Fibroblast of skin of left biceps (primary cell): ENCODE measurements at regions not wholly inside any gene's neighbourhood (a gene's known extent, or its start where the extent isn't known, plus 50 kb on each side); places are given as distances from the start of the nearest gene placed in this dataset.
A peak's percentile ranks its signal among the peaks of the same experiment; 100 is the strongest.

Experiments used
- DNase-seq, 2 experiments: peaks; one replicate each; pipeline ENCODE4 v3.0.0-alpha.2; 2013; ENCODE audit warnings: low read depth in 2 of 2

DNA sequence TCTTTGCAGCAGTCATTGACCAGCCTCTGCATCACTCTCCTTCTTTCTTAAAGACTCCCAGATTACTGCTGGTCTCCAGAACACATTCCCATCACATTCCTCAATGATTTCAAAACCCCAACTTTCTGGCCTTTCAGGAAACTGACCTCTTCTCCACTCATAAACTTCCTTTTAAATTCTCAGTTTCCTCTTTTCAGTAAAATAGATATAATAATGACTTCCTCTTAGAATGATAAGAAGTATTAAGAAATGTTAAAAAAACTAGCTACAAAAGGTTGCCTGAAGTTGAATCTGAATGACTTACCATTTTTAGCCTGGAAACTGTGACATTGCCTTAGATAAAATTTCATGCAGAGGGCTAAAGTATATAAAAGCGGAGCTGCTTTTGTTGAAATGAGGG is 239.3 kb downstream of the OGFRL1 start:
- DNase-seq: no peak

DNA sequence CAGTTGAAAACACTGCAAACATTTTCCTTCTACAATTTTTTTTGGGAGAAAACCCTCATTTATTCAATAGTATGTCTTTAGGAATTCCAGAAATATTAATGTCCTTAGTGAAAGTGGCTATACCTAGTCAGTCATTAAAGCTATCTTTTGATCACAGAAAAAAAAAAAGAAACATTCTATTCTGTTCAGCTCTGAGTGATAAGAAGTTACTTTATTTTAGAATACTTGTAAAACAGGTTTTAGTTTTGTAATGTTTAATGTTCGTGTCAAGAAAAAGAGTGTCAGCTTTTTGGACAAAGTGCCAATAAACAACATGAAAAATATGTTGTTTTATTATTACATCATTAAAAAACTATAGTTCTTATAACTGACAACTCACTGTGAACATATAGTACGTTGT is 240.4 kb downstream of the OGFRL1 start:
- no peak for DNase-seq

DNA sequence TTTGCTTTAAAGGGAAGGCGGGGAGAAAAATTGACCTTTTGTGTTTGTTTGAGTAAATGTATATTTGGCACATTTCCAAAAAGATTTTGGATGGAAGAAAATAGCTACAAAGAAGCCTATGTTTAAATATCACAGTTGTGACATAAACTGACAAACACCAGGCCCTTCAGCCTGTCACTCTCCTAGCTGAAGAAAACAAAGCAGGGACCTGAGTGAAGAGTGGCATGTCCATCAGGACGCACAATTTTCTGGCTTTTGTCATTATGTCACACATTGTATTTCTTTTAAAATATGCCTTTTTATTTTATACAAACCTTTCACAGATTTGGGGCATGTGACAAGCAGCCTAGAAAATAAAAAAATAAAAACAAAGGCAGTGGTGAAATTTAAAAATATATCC is 241.2 kb downstream of the OGFRL1 start:
- no peak for DNase-seq

DNA sequence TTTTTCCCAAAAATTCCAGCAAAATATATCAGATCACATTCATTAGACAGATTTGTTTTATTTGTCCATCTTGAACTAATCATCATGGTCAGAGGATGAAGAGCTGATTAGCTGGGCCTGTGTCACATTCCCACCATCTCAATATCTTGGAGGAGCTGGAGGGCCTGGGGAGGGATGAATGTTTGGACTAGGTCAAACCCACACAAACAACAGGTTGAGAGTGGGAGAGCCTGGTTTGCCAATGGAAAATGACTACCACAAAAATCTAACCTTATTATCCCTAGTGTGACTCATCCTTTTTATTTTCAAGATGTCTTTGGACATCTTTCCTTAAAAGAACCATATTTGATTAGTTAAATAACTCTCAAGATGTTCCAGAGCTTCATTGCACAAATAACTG is 242.4 kb downstream of the OGFRL1 start:
- no peak for DNase-seq

DNA sequence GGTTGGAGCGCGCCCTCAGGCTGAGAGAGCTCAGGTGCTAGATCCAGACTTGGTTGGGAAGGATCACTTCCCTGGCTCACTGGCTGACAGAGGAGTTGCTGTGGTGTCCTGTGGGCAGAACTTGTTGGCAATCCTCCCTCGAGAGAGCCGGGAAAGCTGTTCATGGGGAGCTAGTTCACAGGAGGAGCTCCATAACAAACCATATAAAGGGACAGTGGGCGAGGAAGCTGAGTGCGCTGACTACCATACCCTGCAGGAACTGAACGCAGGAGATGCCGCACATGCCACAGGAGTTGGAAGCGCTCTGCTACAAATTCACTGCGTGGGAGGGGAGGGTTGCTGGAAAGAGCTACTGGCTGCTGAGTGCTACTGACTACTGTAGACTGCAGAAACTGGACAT is 243.2 kb downstream of the OGFRL1 start:
- no peak for DNase-seq

DNA sequence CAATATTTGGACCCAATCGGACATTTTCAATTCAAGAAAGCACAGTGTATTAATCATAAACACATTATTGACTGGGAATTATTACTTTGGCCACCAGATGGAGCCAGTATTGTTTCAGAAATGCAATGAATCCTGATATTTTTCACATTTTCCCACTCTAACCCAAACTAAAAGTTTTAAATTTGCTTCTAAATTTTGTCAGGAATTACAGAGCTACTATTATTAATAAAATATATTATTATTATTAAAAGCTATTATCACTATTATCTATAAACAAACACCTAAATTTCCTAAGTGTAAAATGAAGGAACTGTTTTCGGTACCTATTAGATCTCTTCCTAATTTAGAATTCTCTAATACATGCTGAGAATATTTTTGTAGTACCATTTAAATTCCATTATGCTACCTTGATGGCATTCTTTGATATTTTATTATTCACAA is 245.3 kb downstream of the OGFRL1 start:
- DNase-seq: no peak

DNA sequence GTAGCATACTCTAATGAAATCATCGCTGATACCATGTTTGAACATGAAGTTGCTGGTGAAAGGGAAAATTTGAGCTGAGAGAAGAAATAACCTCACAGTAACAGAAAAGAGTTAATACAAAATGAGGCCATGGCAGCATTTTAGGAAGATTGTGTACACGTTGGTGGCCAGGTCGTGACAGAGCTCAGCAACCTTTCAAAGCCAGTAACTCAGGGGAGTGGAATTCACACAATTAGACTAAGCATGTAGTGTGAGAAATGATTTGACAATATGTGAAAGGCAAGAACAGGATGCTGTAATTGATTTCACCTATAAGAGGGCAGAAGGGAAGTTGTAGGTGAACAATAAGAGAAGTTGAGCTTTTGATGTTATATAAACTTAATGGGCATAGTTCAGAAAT is 246.3 kb downstream of the OGFRL1 start:
- no peak for DNase-seq

DNA sequence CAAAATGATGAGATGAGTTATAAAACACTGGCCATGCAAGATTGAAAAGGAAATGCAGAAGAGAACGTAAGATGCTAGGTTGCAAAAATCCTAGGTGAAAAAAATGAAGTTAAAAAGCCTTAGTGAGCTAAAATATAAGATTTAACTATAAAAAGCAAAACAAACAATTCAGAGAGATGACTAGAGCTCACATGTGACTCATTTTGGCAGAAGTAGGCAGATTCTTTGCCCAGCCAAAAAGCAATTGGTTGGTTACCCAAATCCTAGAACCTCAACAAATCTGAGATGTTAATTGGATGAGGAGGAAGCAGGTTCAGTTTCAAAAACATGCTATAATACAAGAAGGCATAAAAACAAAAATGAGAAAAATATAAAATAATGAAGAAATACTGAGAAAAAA is 249.1 kb downstream of the OGFRL1 start:
- no peak for DNase-seq

DNA sequence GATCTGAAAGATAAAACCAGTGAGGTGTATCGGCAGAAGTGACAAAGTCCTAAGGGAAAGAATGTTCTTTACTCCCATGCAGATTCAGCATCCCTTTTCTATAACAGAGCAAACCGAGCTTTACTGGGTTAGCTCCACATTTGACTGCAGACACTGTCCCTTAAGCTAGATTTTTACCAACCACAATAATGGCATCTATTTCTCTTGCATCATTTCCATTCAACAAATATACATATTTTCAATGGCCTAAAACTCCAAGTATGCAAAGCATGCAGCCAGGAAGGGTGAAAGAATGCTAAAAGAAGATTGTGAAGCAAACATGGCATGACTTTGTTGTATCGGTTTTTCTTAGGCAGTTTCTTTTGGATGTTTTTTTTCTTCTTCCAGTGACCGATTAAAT is 255.4 kb downstream of the OGFRL1 start:
- peak; percentile 55 to 58 for DNase-seq

DNA sequence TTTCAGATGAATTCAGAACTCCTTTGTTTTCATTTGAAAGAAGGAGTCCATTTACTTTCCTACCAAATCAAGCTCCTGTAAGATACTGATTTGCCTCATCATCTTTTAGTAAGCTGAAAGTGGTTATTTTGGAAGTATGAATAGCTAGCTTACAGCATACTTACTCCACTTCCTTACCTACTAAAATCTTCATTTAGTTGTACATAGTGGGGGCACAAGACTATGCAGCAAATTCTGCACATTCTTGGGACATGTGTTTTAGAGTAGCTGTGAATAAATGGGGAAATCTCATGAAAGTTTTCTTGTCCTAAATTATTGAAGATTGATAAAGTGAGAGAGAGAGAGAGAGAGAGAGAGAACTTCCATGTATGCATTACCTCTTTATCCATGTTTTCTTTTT is 256.3 kb downstream of the OGFRL1 start:
- DNase-seq: no peak

DNA sequence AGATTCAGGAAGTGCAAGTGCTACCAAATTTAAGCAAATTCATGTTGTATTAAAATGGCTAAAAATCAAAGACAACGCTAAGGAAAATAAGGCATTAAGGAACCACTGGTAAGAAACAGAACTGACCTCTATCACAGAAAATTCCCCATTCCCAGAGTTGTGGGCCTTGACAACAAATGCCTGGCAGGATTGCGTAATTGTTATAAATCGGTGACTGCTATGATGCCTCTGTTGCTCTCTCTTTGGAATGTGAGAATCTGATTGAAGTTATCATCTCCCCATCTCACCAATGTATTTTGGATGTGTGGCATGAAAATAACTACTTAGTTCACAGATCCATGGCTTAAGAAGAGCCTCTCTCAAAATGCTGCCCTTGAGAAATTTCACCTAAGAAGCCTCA is 257.3 kb downstream of the OGFRL1 start:
- DNase-seq: no peak

DNA sequence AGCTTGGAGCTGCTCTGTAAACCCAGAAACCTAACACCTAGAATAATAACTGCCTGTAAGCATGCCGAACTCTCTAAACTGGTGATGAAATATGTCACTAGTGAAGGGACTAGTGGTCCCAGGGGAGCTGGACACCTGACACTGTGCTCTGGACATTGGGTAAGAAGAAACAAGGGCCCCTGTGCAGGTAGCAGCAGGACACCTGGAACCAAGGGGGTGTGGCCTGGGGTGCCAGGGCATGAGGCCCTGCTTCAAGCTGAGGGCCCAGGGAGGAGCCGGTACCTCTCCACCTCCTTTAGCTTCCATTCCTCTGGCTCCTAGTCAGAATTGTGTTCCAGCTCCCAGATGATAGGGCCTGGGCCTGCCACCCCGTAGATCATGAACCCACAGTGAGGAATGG is 263.2 kb downstream of the OGFRL1 start:
- DNase-seq: no peak

DNA sequence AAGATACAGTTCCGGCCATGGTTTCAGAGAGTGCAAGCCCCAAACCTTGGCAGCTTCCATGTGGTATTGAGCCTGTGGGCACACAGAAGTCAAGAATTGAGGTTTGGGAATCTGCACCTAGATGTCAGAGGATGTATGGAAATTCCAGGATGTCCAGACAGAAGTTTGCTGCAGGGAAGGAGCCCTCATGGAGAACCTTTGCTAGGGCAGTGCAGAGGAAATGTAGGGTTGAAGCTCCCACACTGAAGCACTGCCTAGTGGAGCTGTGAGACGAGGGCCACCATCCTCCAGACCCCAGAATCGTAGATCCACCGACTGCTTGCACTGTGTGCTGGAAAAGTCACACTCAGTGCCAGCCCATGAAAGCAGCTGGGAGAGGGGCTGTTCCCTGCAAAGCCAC is 267.5 kb downstream of the OGFRL1 start:
- no peak for DNase-seq

DNA sequence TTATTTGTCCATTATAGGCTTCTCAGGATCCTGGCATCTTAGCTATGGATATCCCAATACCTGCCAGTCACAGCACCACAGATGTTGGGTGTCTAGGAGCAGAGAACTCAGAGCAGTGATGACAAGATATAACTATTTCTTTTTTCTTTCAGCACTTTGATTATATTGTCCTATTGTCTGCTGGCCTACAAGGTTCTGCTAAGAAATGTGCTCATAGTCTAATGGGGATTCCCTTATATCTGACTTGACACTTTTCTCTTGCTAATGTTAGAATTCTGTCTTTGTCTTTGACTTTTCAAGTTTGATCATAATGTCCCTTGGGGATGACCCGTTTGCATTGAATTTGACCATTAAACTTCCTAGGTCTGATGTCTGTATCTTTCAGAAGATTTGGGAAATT is 270.4 kb downstream of the OGFRL1 start:
- DNase-seq: no peak

DNA sequence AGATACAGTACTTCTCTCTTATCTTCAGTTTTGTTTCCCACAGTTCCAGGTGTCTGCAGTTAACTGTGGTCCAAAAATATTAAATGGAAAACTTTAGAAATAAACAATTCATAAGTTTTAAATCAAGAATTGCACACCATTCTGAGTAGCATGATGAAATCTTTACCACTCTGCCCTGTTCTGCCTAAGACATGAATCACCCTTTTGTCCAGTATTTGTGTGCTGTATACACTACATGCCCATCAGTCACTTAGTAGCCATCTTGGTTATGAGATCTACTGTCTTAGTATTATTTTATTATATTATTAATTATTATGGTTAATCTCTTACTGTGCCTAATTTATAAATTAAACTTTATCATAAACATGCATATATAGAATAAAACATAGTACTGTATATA is 279.0 kb downstream of the OGFRL1 start:
- no peak for DNase-seq

DNA sequence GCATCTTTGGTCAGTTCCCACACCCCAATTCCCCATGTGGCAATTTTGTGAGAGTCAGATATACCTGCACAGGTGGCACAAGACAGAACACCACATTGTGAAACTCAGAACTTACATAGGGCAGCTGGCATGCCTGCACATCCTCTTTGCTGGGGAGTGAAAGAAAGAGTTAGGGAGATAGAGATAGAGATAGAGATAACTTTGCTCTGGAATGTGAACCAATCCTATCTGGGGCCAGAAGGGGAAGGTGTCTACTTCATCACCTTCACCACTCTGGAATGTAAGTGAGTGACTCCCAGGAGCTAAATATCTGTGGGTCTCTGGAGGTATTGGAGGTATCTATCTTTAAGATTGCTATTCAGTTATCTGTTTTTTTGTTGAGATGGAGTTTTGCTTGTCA is 289.2 kb downstream of the OGFRL1 start:
- DNase-seq: no peak

DNA sequence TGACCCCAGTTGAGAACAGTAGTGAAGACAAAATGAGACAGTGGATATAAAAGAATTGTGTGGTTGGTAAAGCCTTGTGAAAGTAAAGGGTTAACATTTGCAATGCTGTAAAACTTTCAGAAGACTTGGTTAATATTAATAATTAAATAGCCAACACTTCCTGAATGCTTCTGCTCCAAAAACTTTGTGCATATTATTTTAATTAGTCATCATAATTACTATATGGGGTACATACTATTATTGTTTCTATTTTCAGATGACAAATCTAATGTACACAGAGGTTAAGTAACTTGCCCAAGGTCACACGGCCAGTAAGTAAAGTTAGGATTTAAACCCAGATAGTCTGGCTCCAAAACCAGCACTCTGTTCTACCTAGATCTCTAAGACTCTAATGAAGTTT is 291.3 kb downstream of the OGFRL1 start:
- DNase-seq: no peak

DNA sequence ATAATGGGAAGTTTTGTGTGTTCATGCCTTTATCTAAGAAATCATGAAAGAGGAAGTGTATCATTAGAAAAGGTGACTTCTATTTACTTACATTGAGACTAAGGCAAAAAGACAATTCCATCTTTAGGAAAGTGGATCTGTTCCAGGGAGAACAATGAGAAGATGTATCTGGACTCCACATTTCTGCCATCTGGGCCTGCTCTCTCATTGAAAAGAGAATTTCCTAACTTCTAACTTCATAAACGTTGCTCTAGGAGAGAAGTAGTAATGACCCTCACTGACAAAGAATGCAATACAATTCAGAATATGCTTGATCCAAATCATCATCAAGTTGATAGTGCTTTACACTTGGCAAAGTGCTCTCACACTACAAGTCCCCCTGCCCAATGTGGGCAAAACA is 294.2 kb downstream of the OGFRL1 start:
- DNase-seq: no peak

DNA sequence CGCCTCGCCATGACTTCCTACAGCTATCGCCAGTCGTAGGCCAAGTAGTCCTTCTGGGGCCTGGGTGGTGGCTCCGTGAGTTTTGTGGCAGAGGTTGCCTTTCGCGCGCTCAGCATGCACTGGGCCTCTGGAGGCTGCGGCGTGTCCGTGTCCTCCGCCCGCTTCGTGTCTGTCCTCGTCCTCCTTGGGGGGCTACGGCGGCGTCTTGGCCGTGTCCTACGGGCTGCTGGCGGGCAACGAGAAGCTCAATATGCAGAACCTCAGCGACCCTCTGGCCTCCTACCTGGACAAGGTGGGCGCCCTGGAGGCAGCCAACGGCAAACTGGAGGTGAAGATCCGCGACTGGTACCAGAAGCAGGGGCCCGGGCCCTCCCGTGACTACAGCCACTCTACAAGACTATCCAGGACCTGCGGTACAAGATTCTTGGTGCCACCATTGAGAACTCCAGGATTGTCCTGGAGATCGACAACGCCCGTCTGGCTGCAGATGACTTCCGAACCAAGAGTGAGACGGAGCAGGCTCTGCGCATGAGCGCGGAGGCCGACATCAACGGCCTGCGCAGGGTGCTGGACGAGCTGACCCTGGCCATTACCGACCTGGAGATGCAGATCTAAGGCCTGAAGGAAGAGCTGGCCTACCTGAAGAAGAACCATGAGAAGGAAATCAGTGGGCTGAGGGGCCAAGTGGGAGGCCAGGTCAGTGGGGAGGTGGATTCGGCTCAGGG is 296.3 kb downstream of the OGFRL1 start:
- no peak for DNase-seq

DNA sequence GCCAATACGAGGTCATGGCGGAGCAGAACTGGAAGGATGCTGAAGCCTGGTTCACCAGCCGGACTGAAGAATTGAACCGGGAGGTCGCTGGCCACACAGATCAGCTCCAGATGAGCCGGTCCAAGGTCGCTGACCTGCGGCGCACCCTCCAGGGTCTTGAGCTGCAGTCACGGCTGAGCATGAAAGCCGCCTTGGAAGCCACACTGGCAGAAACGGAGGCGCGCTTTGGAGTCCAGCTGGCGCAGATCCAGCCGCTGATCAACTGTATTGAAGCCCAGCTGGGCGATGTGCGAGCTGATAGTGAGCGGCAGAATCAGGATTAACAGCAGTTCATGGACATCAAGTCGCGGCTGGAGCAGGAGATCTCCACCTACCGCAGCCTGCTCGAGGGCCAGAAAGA is 296.9 kb downstream of the OGFRL1 start:
- no peak for DNase-seq

DNA sequence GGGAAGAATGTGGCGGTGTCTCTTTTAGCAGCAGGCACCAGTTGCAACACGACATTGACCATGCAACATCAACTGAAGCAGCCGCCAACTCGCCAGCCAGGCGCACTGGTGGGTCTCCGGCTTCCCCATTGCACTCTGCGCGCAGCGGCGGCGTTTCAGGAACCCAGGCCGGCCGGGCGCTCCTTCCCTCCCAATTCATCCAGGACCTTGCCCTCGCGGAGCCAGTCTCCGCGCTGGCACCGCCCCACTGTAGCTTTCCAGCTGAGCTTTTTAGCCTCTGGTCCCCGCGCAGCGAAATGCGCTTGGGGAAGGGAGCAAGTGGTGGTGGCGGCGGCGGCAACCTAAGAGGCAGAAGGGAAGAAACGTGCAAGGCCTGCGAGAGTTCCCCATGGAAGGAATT is 297.9 kb upstream of the RIMS1 start:
- DNase-seq: no peak

DNA sequence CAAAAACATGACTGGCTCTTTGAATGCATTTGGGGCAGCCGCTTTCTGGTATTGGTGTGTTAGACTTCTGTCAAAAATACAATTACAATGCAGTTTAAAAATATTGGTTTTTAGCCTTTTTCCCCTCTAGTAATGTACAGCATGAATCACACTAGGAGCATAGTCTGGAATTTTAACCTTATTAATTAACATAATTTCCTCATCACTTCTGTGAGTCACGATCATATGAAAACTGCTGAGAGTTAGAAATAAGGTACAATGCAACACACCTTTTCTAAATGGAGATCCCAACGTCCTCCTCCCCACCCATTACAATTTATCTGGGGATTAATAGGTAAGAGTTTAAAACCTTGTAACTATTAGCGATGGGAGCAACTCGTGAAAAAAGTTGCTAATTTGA is 297.1 kb upstream of the RIMS1 start:
- DNase-seq: no peak

DNA sequence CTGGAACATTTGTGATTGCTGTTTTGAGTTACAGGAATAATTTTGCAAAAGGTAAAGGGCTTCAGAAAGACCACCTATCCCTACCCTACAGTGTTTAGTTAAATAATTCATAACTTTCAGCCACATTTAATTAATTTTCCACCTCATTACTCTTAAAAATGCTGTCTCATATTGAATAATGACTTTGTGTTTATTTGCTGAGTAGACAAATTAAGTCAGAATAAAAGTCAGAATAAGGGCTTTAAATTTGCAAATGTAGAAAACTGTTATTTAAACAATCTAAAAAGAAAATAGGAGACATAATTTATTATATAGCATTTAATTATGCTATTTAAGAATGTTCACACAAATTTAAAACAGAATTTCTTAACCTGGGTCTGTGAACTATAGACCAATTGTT is 293.7 kb upstream of the RIMS1 start:
- DNase-seq: no peak

DNA sequence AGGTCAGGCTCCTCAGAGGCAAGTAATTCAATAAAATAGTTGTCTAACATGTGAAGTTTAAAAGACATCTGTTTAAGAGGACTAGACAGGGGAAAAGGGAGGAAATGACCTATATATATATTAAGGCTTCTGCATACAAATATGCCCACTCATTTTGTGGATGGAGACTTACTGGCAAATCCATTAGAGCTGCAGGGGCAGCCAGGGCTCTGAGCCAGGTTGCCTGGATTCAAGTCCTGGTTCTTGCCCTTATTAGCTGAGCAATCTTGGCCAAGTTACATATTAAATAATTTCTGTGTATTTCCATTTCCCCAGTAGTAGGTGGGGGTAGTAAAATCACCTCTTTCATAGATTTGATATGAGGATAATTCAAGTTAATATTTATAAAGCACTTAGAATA is 287.0 kb upstream of the RIMS1 start:
- DNase-seq: no peak
